Tibial nerve (tissue), 4 donors: ENCODE measurements at regions not wholly inside any gene's neighbourhood (a gene's known extent, or its start where the extent isn't known, plus 50 kb on each side); places are given as distances from the start of the nearest gene placed in this dataset.

Experiments used
- CTCF ChIP-seq, 5 experiments: fragments of 200-600 bp in 3 of 5; fragments of 450-650 bp in 2 of 5; sonication (generic) in 3 of 5; IDR thresholded peaks; one replicate each; pipeline ENCODE4 v1.5.1; 2016 to 2019; ENCODE audit warnings: antibody characterized with exemption in 5 of 5, mild to moderate bottlenecking in 3 of 5, moderate library complexity in 2 of 5
- EP300 ChIP-seq, 2 donors: sonication (generic); formaldehyde crosslinking; IDR thresholded peaks; one replicate each; pipeline ENCODE4 v1.6.1; 2017; ENCODE audit warnings: antibody characterized with exemption in 2 of 2, mild to moderate bottlenecking in 1 of 2
- POLR2A ChIP-seq, 2 donors: fragments of 450-650 bp; IDR thresholded peaks; one replicate each; pipeline ENCODE4 v1.6.1; 2017; ENCODE audit warnings: antibody characterized with exemption in 2 of 2, mild to moderate bottlenecking in 2 of 2, moderate library complexity in 2 of 2

- TF ChIP-seq CTCF (IDR thresholded peaks at IDR 0.05), result no peak
- no peak for TF ChIP-seq POLR2A (IDR thresholded peaks at IDR 0.05)
- TF ChIP-seq EP300 (IDR thresholded peaks at IDR 0.05), result no peak
These were observed 187.4 kb upstream of the KITLG start for GRCh38 chr12:88767699-88768098.
